GM21360 (cell line): ENCODE measurements at regions not wholly inside any gene's neighbourhood (a gene's known extent, or its start where the extent isn't known, plus 50 kb on each side); places are given as distances from the start of the nearest gene placed in this dataset.

Experiments
- ATAC-seq: cut with Tn5 transposase; IDR thresholded peaks from one replicate; pipeline ENCODE4 v1.9.1; 2021; ENCODE audit warnings: mild to moderate bottlenecking, moderate library complexity; ENCODE audit not compliant: unreplicated experiment

- ATAC-seq, result no peak
Measured at GRCh38 chr16:79543219-79543618, 57.3 kb downstream of the MAF start.

- ATAC-seq, result no peak
Measured at GRCh38 chr16:79542237-79542774, 58.2 kb downstream of the MAF start.

- no peak for ATAC-seq
Measured at GRCh38 chr16:79540825-79541595, 59.5 kb downstream of the MAF start.

- ATAC-seq, result no peak
Measured at GRCh38 chr16:79537584-79537983, 63.0 kb downstream of the MAF start.

GRCh38 chr16:79536958-79537357 lies 63.6 kb downstream of the MAF start:
- no peak for ATAC-seq

GRCh38 chr16:79535130-79535529 lies 65.4 kb downstream of the MAF start:
- ATAC-seq, result no peak

GRCh38 chr16:79534143-79534542 lies 66.4 kb downstream of the MAF start:
- no peak for ATAC-seq

GRCh38 chr16:79533292-79533691 lies 67.2 kb downstream of the MAF start:
- no peak for ATAC-seq

GRCh38 chr16:79532785-79533184 lies 67.8 kb downstream of the MAF start:
- ATAC-seq, result no peak

GRCh38 chr16:79532273-79532672 lies 68.3 kb downstream of the MAF start:
- ATAC-seq, result no peak

- ATAC-seq, result no peak
Measured at GRCh38 chr16:79528338-79528737, 72.2 kb downstream of the MAF start.

- no peak for ATAC-seq
Measured at GRCh38 chr16:79523971-79524370, 76.6 kb downstream of the MAF start.

GRCh38 chr16:79519448-79519847 lies 81.1 kb downstream of the MAF start:
- ATAC-seq, result no peak

- no peak for ATAC-seq
Measured at GRCh38 chr16:79517156-79517555, 83.4 kb downstream of the MAF start.

GRCh38 chr16:79510879-79511278 lies 89.7 kb downstream of the MAF start:
- no peak for ATAC-seq

GRCh38 chr16:79509906-79510305 lies 90.6 kb downstream of the MAF start:
- ATAC-seq, result no peak

- no peak for ATAC-seq
Measured at GRCh38 chr16:79509211-79509631, 91.3 kb downstream of the MAF start.

GRCh38 chr16:79508294-79508693 lies 92.2 kb downstream of the MAF start:
- no peak for ATAC-seq

- ATAC-seq, result no peak
Measured at GRCh38 chr16:79505344-79505743, 95.2 kb downstream of the MAF start.

GRCh38 chr16:79503511-79503910 lies 97.0 kb downstream of the MAF start:
- ATAC-seq, result no peak

GRCh38 chr16:79501446-79501845 lies 99.1 kb downstream of the MAF start:
- ATAC-seq, result no peak

- no peak for ATAC-seq
Measured at GRCh38 chr16:79500866-79501265, 99.7 kb downstream of the MAF start.

GRCh38 chr16:79500286-79500685 lies 100.3 kb downstream of the MAF start:
- ATAC-seq, result no peak
